Mesendoderm (in vitro differentiated cells): ENCODE measurements at regions not wholly inside any gene's neighbourhood (a gene's known extent, or its start where the extent isn't known, plus 50 kb on each side); places are given as distances from the start of the nearest gene placed in this dataset.

Experiments
- DNase-seq: peaks from one replicate; pipeline ENCODE4 v3.0.0; 2013
- H2AK5ac ChIP-seq: 2 replicates; pipeline ENCODE4 v1.6.1; 2013; ENCODE audit warnings: low read length, inconsistent platforms
- H2BK120ac ChIP-seq: 2 replicates; pipeline ENCODE4 v1.6.1; 2013; ENCODE audit warnings: low read depth, mild to moderate bottlenecking, low read length, moderate library complexity, mixed read lengths
- H2BK15ac ChIP-seq: replicated peaks from 2 replicates; pipeline ENCODE4 v1.6.1; 2013; ENCODE audit warnings: low read depth, mild to moderate bottlenecking, moderate library complexity
- H2BK5ac ChIP-seq: 2 replicates; pipeline ENCODE4 v1.6.1; 2013; ENCODE audit warnings: low read length, inconsistent platforms
- H3K18ac ChIP-seq: 2 replicates; pipeline ENCODE4 v1.6.1; 2013; ENCODE audit warnings: mild to moderate bottlenecking, low read length, mixed read lengths
- H3K23ac ChIP-seq: one replicate; pipeline ENCODE4 v1.6.1; 2013; ENCODE audit warnings: low read length
- H3K27ac ChIP-seq: 2 replicates; pipeline ENCODE4 v1.5.1; 2013; ENCODE audit warnings: low read depth, mild to moderate bottlenecking, inconsistent platforms, low read length, moderate library complexity
- H3K27me3 ChIP-seq: 2 replicates; pipeline ENCODE4 v1.6.1; 2013; ENCODE audit warnings: low read length, control low read depth, mild to moderate bottlenecking, inconsistent platforms; ENCODE audit not compliant: insufficient read depth, poor library complexity
- H3K36me3 ChIP-seq: 2 replicates; pipeline ENCODE4 v1.6.1; 2013; ENCODE audit warnings: low read length, inconsistent platforms; ENCODE audit not compliant: control insufficient read depth, insufficient read depth
- H3K4ac ChIP-seq: one replicate; pipeline ENCODE4 v1.6.1; 2013; ENCODE audit warnings: low read depth, mild to moderate bottlenecking, low read length, moderate library complexity
- H3K4me1 ChIP-seq: 2 replicates; pipeline ENCODE4 v1.6.1; 2013; ENCODE audit warnings: low read depth, low read length, inconsistent platforms; ENCODE audit not compliant: control insufficient read depth
- H3K4me2 ChIP-seq: 2 replicates; pipeline ENCODE4 v1.6.1; 2013; ENCODE audit warnings: low read length
- H3K4me3 ChIP-seq: 2 replicates; pipeline ENCODE4 v1.5.1; 2013; ENCODE audit warnings: mild to moderate bottlenecking, low read length
- H3K56ac ChIP-seq: one replicate; pipeline ENCODE4 v1.6.1; 2013; ENCODE audit warnings: low read length
- H3K79me1 ChIP-seq: 2 replicates; pipeline ENCODE4 v1.6.1; 2013; ENCODE audit warnings: low read length, inconsistent platforms
- H3K79me2 ChIP-seq: 2 replicates; pipeline ENCODE4 v1.6.1; 2013; ENCODE audit warnings: mild to moderate bottlenecking, low read length; ENCODE audit not compliant: control insufficient read depth, insufficient read depth
- H3K9ac ChIP-seq: 2 replicates; pipeline ENCODE4 v1.6.1; 2013; ENCODE audit warnings: low read length, inconsistent platforms
- H4K5ac ChIP-seq: one replicate; pipeline ENCODE4 v1.6.1; 2013; ENCODE audit warnings: low read length
- H4K8ac ChIP-seq: one replicate; pipeline ENCODE4 v1.6.1; 2013; ENCODE audit warnings: low read depth, mild to moderate bottlenecking, control low read depth, low read length, moderate library complexity
- WGBS: extraction: QIAGEN DNeasy Blood & Tissue Kit; methylation state at CpG from one replicate; pipeline ENCODE4 v1.1.7; 2013; ENCODE audit warnings: low lambda C conversion rate, missing lambda C conversion rate; ENCODE audit not compliant: insufficient coverage; ENCODE audit errors: extremely low coverage; 5-methylcytosine and 5-hydroxymethylcytosine counted together

- H2AK5ac ChIP-seq, result no peak overlapping the region
- DNase-seq, result no peak
- no peaks in the 10 kb centered on the region for H3K27me3 ChIP-seq
- H4K5ac ChIP-seq, result no peak overlapping the region
- no CpG with 5 or more reads among the region's 4 CpGs for WGBS
- no peaks in the 10 kb centered on the region for H3K4me1 ChIP-seq
- H3K79me1 ChIP-seq, result no peaks in the 10 kb centered on the region
- no peak overlapping the region for H3K4me3 ChIP-seq
- H4K8ac ChIP-seq, result no peak overlapping the region
- no peak overlapping the region for H2BK5ac ChIP-seq
- no peak overlapping the region for H3K4me2 ChIP-seq
- no peak overlapping the region for H3K27ac ChIP-seq
- no peak overlapping the region for H3K9ac ChIP-seq
- H2BK120ac ChIP-seq, result no peak overlapping the region
- H2BK15ac ChIP-seq, result no peak overlapping the region
- no peak overlapping the region for H3K4ac ChIP-seq
- no peaks in the 10 kb centered on the region for H3K36me3 ChIP-seq
- no peak overlapping the region for H3K18ac ChIP-seq
- no peaks in the 10 kb centered on the region for H3K79me2 ChIP-seq
- no peak overlapping the region for H3K56ac ChIP-seq
- H3K23ac ChIP-seq, result no peak overlapping the region
These were observed 61.6 kb upstream of the ATP8B1 start for GRCh38 chr18:57864615-57865121.

- no peak overlapping the region for H3K4me2 ChIP-seq
- DNase-seq, result no peak
These were observed 60.6 kb upstream of the ATP8B1 start for GRCh38 chr18:57863706-57864105.

GRCh38 chr18:57859314-57859713 lies 56.2 kb upstream of the ATP8B1 start:
- Histone ChIP-seq H3K4me2 (no peak overlapping the region), H3K4me1 (peaks cover 1% of the 10 kb centered on the region), H3K79me2 (no peaks in the 10 kb centered on the region), H3K4me3 (no peak overlapping the region), H4K5ac (no peak overlapping the region), H2BK5ac (no peak overlapping the region), H3K27ac (no peak overlapping the region), H3K27me3 (no peaks in the 10 kb centered on the region), H3K9ac (no peak overlapping the region), H3K79me1 (no peaks in the 10 kb centered on the region), H3K36me3 (no peaks in the 10 kb centered on the region), H2AK5ac (no peak overlapping the region), H4K8ac (no peak overlapping the region), H2BK15ac (no peak overlapping the region), H3K56ac (no peak overlapping the region), H3K18ac (no peak overlapping the region), H3K4ac (no peak overlapping the region), H2BK120ac (no peak overlapping the region), H3K23ac (no peak overlapping the region)
- DNase-seq, result peak; percentile 68

More at GRCh38 chr18:57863706-57864105, 60.6 kb upstream of the ATP8B1 start:
- Histone ChIP-seq H4K5ac (no peak overlapping the region), H3K4ac (no peak overlapping the region), H3K9ac (no peak overlapping the region), H3K36me3 (no peaks in the 10 kb centered on the region), H4K8ac (no peak overlapping the region), H3K4me1 (no peaks in the 10 kb centered on the region), H3K27ac (no peak overlapping the region), H3K27me3 (no peaks in the 10 kb centered on the region), H2BK5ac (no peak overlapping the region), H2BK15ac (no peak overlapping the region), H3K4me3 (no peak overlapping the region), H3K56ac (no peak overlapping the region), H3K79me1 (no peaks in the 10 kb centered on the region), H3K79me2 (no peaks in the 10 kb centered on the region), H2BK120ac (no peak overlapping the region), H3K23ac (no peak overlapping the region), H2AK5ac (no peak overlapping the region), H3K18ac (no peak overlapping the region)
- no CpG with 5 or more reads among the region's 2 CpGs for WGBS

DNA sequence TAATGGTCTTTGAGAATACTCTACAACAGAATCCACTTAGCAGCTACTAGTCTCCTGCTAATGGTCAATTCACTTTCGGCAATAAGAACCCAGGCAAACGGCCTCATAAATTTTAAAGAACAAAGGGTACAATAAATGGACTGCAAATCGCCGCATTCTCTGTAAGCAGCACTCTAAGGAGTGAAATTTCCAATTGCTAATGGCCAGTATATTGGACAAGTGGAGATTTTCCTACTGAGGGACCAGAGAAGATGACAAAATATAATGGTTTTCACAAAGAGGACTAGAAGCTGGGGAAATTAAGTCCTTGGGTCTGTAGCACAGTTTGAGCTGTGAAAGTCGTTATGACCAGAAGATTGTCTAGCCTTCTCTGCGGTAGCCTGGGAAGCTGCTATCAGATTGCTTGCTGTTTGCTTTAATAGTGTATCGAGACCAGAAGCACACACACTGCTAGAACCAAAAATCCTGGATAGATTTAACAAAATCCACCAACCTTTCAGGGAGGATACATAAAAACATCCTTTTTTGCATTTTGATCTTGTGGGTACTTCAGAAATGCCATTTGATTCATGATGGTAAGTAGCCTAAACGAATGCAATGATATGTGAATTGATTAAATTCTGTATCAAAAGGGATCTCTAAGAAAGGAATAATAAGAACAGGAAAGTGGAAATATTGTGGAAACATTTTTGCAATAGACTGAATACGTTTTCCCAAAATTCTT lies 53.6 kb upstream of the ATP8B1 start:
- WGBS, result no CpG with 5 or more reads among the region's 9 CpGs
- H2AK5ac ChIP-seq, result no peak overlapping the region
- H3K27me3 ChIP-seq, result no peaks in the 10 kb centered on the region

GRCh38 chr18:57856128-57856527 lies 53.0 kb upstream of the ATP8B1 start:
- no peak overlapping the region for H3K56ac ChIP-seq
- H4K8ac ChIP-seq, result no peak overlapping the region
- H3K79me1 ChIP-seq, result no peaks in the 10 kb centered on the region
- no peak overlapping the region for H3K18ac ChIP-seq
- H3K27me3 ChIP-seq, result no peaks in the 10 kb centered on the region
- no peak overlapping the region for H3K27ac ChIP-seq
- no peaks in the 10 kb centered on the region for H3K36me3 ChIP-seq
- H2BK120ac ChIP-seq, result no peak overlapping the region
- no peak overlapping the region for H2BK15ac ChIP-seq
- no peak overlapping the region for H2BK5ac ChIP-seq
- no peak overlapping the region for H3K4ac ChIP-seq
- no peak overlapping the region for H3K4me2 ChIP-seq
- H4K5ac ChIP-seq, result no peak overlapping the region
- H3K23ac ChIP-seq, result no peak overlapping the region
- no peak overlapping the region for H3K9ac ChIP-seq
- no peak overlapping the region for H3K4me3 ChIP-seq
- H3K79me2 ChIP-seq, result no peaks in the 10 kb centered on the region
- peaks cover 1% of the 10 kb centered on the region for H3K4me1 ChIP-seq
- WGBS, result no CpG with 5 or more reads among the region's 3 CpGs
- no peak for DNase-seq
- no peak overlapping the region for H2AK5ac ChIP-seq

More for the DNA sequence above, 53.6 kb upstream of the ATP8B1 start:
- H4K5ac ChIP-seq, result no peak overlapping the region
- no peak overlapping the region for H2BK120ac ChIP-seq
- H3K56ac ChIP-seq, result no peak overlapping the region
- no peaks in the 10 kb centered on the region for H3K79me2 ChIP-seq
- no peak overlapping the region for H4K8ac ChIP-seq
- H3K79me1 ChIP-seq, result no peaks in the 10 kb centered on the region
- peak overlapping the region; percentile 8 for H3K27ac ChIP-seq
- no peak overlapping the region for H2BK5ac ChIP-seq
- DNase-seq, result peak; percentile 74
- no peak overlapping the region for H2BK15ac ChIP-seq
- H3K18ac ChIP-seq, result no peak overlapping the region
- peaks cover 1% of the 10 kb centered on the region for H3K4me1 ChIP-seq
- no peak overlapping the region for H3K4me3 ChIP-seq
- H3K4me2 ChIP-seq, result no peak overlapping the region
- no peaks in the 10 kb centered on the region for H3K36me3 ChIP-seq
- H3K9ac ChIP-seq, result no peak overlapping the region
- no peak overlapping the region for H3K4ac ChIP-seq
- H3K23ac ChIP-seq, result no peak overlapping the region

DNA sequence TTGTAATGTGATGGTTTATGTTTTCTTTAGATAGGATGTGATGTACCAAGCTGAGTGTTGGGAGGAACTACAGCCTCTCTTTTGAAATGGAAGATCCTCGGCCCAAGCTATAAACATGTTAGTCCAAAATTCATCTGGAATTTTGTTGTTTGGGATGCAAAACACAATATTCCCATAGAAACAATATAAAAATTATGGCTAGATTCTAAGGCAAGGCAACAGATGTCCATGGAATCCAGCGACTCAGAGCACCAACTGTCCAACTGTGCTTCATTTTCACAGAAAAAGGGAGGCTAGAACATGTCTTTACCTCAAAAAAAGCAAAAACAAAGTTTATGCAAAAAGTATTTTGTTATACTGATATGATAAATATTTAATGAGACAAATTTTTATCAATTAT lies 52.4 kb upstream of the ATP8B1 start:
- peaks cover 1% of the 10 kb centered on the region for H3K4me1 ChIP-seq
- no peak overlapping the region for H2AK5ac ChIP-seq
- H4K5ac ChIP-seq, result no peak overlapping the region
- H2BK15ac ChIP-seq, result no peak overlapping the region
- H2BK5ac ChIP-seq, result no peak overlapping the region
- no peak overlapping the region for H3K9ac ChIP-seq
- no peaks in the 10 kb centered on the region for H3K36me3 ChIP-seq
- no peak for DNase-seq
- H3K4ac ChIP-seq, result no peak overlapping the region
- H3K27ac ChIP-seq, result no peak overlapping the region
- H3K18ac ChIP-seq, result no peak overlapping the region
- no peak overlapping the region for H2BK120ac ChIP-seq
- H3K4me2 ChIP-seq, result no peak overlapping the region
- no CpG with 5 or more reads among the region's 2 CpGs for WGBS
- no peaks in the 10 kb centered on the region for H3K79me2 ChIP-seq
- H3K27me3 ChIP-seq, result no peaks in the 10 kb centered on the region
- H3K4me3 ChIP-seq, result no peak overlapping the region
- no peak overlapping the region for H3K23ac ChIP-seq
- no peaks in the 10 kb centered on the region for H3K79me1 ChIP-seq
- H3K56ac ChIP-seq, result no peak overlapping the region
- H4K8ac ChIP-seq, result no peak overlapping the region
